Gastrocnemius medialis (tissue), 4 donors: ENCODE measurements at regions not wholly inside any gene's neighbourhood (a gene's known extent, or its start where the extent isn't known, plus 50 kb on each side); places are given as distances from the start of the nearest gene placed in this dataset.

Experiments
- ATAC-seq, 2 donors: fragments of 150-250 bp; one replicate each; pipeline ENCODE4 v1.9.1; 2016
- DNase-seq, 2 donors: peaks; one replicate each; pipeline ENCODE4 v3.0.0-alpha.2; 2019
- H3K27ac ChIP-seq, 4 donors: fragments of 200-600 bp; sonication (generic); 1 replicate in 1 of 4; 2 replicates in 3 of 4; pipeline ENCODE4 v1.5.1; 2016 to 2018; ENCODE audit warnings: mild to moderate bottlenecking in 2 of 4, moderate library complexity in 1 of 4
- H3K27me3 ChIP-seq, 3 donors: fragments of 200-600 bp; sonication (generic) in 2 of 3; 1 replicate in 1 of 3; 2 replicates in 2 of 3; pipeline versions ENCODE4 v1.5.1 to v1.6.0; 2016 to 2019; ENCODE audit warnings: mild to moderate bottlenecking in 1 of 3, moderate library complexity in 1 of 3
- H3K36me3 ChIP-seq, 2 donors: fragments of 200-600 bp; sonication (generic) in 1 of 2; one replicate each; pipeline ENCODE4 v1.5.1; 2017 to 2018
- H3K4me1 ChIP-seq, 2 donors: fragments of 200-600 bp; sonication (generic) in 1 of 2; one replicate each; pipeline ENCODE4 v1.5.1; 2016 to 2017; ENCODE audit warnings: mild to moderate bottlenecking in 2 of 2
- H3K4me3 ChIP-seq, 4 donors: fragments of 200-600 bp; sonication (generic) in 3 of 4; 1 replicate in 1 of 4; 2 replicates in 3 of 4; pipeline ENCODE4 v1.5.1; 2016 to 2019; ENCODE audit warnings: mild to moderate bottlenecking in 2 of 4
- H3K9me3 ChIP-seq, 3 donors: fragments of 200-600 bp; sonication (generic) in 2 of 3; 1 replicate in 1 of 3; 2 replicates in 2 of 3; pipeline ENCODE4 v1.5.1; 2016 to 2019
- POLR2A ChIP-seq, 2 donors: fragments of 450-650 bp; IDR thresholded peaks; one replicate each; pipeline ENCODE4 v1.6.1; 2017; ENCODE audit warnings: antibody characterized with exemption in 2 of 2, mild to moderate bottlenecking in 2 of 2, moderate library complexity in 2 of 2
- in situ Hi-C, 4 donors: fragments of 200-750 bp; cut with MboI; loops; one replicate each; pipeline versions ENCODE4 v1.15.0 to v1.8.0; 2017; ENCODE audit warnings: low sequenced_read_pairs in 4 of 4
- intact Hi-C: fragments of 100-400 bp; cut with DNase I; formaldehyde crosslinking; loops from one replicate; pipeline ENCODE4 v1.15.1; 2023; ENCODE audit warnings: low total_unique reads
- TF ChIP-seq, protein P1 (sequence below), 5 experiments: fragments of 450-650 bp in 3 of 5; fragments of 200-600 bp in 2 of 5; sonication (generic) in 2 of 5; IDR thresholded peaks in 4 of 5; conservative IDR thresholded peaks in 1 of 5; 1 replicate in 4 of 5; 2 replicates in 1 of 5; pipeline ENCODE4 v1.5.1; 2016 to 2019; ENCODE audit warnings: antibody characterized with exemption in 5 of 5, mild to moderate bottlenecking in 3 of 5, moderate library complexity in 3 of 5

GRCh38 chr4:122285285-122285684, 93.5 kb upstream of the ADAD1 start:
- TF ChIP-seq, protein P1, sequence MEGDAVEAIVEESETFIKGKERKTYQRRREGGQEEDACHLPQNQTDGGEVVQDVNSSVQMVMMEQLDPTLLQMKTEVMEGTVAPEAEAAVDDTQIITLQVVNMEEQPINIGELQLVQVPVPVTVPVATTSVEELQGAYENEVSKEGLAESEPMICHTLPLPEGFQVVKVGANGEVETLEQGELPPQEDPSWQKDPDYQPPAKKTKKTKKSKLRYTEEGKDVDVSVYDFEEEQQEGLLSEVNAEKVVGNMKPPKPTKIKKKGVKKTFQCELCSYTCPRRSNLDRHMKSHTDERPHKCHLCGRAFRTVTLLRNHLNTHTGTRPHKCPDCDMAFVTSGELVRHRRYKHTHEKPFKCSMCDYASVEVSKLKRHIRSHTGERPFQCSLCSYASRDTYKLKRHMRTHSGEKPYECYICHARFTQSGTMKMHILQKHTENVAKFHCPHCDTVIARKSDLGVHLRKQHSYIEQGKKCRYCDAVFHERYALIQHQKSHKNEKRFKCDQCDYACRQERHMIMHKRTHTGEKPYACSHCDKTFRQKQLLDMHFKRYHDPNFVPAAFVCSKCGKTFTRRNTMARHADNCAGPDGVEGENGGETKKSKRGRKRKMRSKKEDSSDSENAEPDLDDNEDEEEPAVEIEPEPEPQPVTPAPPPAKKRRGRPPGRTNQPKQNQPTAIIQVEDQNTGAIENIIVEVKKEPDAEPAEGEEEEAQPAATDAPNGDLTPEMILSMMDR (IDR thresholded peaks at IDR 0.05 in 4 of 5, conservative IDR thresholded peaks at IDR 0.05 in 1 of 5), result no peak
- no peak for TF ChIP-seq POLR2A (IDR thresholded peaks at IDR 0.05)
- H3K27me3 ChIP-seq, result no peaks in the 10 kb centered on the region
- no peak overlapping the region for H3K4me3 ChIP-seq
- in situ Hi-C loops, result no loop called here
- ATAC-seq (no peak), DNase-seq (no peak)
- H3K27ac ChIP-seq, result no peak overlapping the region
- no peaks in the 10 kb centered on the region for H3K4me1 ChIP-seq
- H3K36me3 ChIP-seq, result peaks cover 0 to 28% of the 10 kb centered on the region in 2 donors
- H3K9me3 ChIP-seq, result no peaks in the 10 kb centered on the region
- intact Hi-C loops, result no loop called here

DNA sequence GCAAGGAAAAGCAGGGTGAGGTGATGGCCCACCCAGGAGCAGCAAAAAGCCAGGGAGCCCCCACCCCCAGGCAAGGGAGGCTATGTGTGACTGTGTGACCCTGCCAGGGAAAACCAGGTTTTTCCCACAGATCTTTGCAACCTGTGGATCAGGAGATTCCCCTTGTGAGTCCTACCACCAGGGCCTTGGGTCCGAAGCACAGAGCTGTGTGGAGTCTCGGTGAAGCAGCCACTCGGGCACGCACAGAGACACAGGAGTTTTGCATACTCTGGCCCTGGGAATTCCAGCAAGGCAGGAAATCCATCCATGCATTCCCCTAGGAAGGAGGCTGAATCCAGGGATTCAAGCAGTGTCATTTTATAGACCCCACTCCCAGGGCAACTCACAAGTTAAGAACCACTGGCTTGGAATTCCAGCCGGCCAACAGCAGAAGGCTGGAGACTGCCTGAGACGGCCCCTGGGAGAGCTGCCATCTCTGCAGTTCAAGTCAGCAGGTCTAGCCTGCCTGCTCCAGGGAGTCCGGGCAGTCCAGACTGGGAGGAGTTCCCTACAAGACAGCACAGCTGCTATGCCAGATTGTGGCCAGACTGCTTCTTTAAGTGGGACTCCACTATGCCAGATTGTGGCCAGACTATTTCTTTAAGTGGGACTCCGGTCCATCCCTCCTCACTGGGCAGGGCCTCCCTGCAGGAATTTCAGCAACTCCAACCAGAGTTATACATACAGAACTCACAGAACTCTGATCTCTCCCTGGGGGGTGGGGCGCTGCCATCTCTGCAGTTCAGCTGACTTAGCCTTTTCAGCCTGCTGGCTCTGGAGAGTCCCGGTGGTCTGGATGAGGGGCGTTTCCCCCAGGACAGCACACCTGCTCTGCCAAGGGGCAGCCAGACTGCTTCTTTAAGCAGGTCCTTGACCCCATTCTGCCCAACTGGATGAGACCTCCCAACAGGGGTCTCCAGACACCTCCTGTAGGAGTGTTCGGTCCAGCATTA, 85.1 kb upstream of the ADAD1 start:
- intact Hi-C loops, result no loop called here
- peaks cover 0 to 19% of the 10 kb centered on the region in 2 donors for H3K36me3 ChIP-seq
- TF ChIP-seq, protein P1 (IDR thresholded peaks at IDR 0.05 in 4 of 5, conservative IDR thresholded peaks at IDR 0.05 in 1 of 5), result no peak
- no peak for TF ChIP-seq POLR2A (IDR thresholded peaks at IDR 0.05)
- in situ Hi-C loops, result no loop called here
- DNase-seq (no peak), ATAC-seq (no peak)
- no peak overlapping the region for H3K27ac ChIP-seq
- no peaks in the 10 kb centered on the region for H3K27me3 ChIP-seq
- H3K9me3 ChIP-seq, result no peaks in the 10 kb centered on the region
- no peaks in the 10 kb centered on the region for H3K4me1 ChIP-seq
- H3K4me3 ChIP-seq, result no peak overlapping the region

DNA sequence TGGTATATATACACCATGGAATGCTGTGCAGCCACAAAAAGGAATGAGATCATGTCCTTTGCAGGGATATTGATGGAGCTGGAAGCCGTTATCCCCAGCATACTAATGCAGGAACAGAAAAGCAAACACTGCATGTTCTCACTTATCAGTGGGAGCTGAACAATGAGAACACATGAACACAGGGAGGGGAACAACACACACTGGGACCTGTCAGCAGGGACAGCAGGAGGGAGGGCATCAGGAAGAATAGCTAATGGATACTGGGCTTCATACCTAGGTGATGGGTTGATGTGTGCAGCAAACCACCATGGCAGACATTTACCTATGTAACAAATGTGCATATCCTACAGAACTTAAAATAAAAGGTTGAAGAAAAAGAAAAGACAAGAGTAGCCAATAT, 81.1 kb upstream of the ADAD1 start:
- peaks cover 0 to 23% of the 10 kb centered on the region in 2 donors for H3K36me3 ChIP-seq
- H3K4me3 ChIP-seq, result no peak overlapping the region
- no peaks in the 10 kb centered on the region for H3K9me3 ChIP-seq
- DNase-seq (no peak), ATAC-seq (no peak)
- intact Hi-C loops (no loop called here), in situ Hi-C loops (no loop called here)
- no peak for TF ChIP-seq POLR2A (IDR thresholded peaks at IDR 0.05)
- TF ChIP-seq, protein P1 (IDR thresholded peaks at IDR 0.05 in 4 of 5, conservative IDR thresholded peaks at IDR 0.05 in 1 of 5), result no peak
- H3K4me1 ChIP-seq, result no peaks in the 10 kb centered on the region
- H3K27ac ChIP-seq, result no peak overlapping the region
- H3K27me3 ChIP-seq, result no peaks in the 10 kb centered on the region

GRCh38 chr4:122300776-122301175, 78.0 kb upstream of the ADAD1 start:
- intact Hi-C loops, result no loop called here
- in situ Hi-C loops, result no loop called here
- Histone ChIP-seq H3K27ac (no peak overlapping the region), H3K36me3 (peaks cover 0 to 10% of the 10 kb centered on the region in 2 donors), H3K9me3 (no peaks in the 10 kb centered on the region), H3K4me1 (no peaks in the 10 kb centered on the region), H3K4me3 (no peak overlapping the region), H3K27me3 (no peaks in the 10 kb centered on the region)
- ATAC-seq (no peak), DNase-seq (no peak)
- TF ChIP-seq, protein P1 (IDR thresholded peaks at IDR 0.05 in 4 of 5, conservative IDR thresholded peaks at IDR 0.05 in 1 of 5), result no peak
- TF ChIP-seq POLR2A (IDR thresholded peaks at IDR 0.05), result no peak
